Naive thymus-derived CD4-positive, alpha-beta T cell (primary cell): ENCODE measurements at regions not wholly inside any gene's neighbourhood (a gene's known extent, or its start where the extent isn't known, plus 50 kb on each side); places are given as distances from the start of the nearest gene placed in this dataset.
"Not testable (repeated sequence)": the region's sequence is repeated elsewhere in the genome, so short reads cannot be mapped to it uniquely, and the experiment has no call there.

Source experiments
- ATAC-seq: fragments of 150-1000 bp; cut with Tn5 transposase; 2 replicates; pipeline ENCODE4 v1.10.0; 2021; ENCODE audit warnings: mild to moderate bottlenecking, moderate library complexity
- CTCF ChIA-PET: fragments of 350-600 bp; sonication (Branson Sonifier 250); formaldehyde crosslinking; loops from one replicate; lab custom pipeline; 2021; ENCODE audit warnings: antibody characterized with exemption; lab: Charles Lee
- POLR2A ChIA-PET: fragments of 350-600 bp; sonication (Branson Sonifier 250); formaldehyde crosslinking; loops from one replicate; lab custom pipeline; 2021; ENCODE audit warnings: antibody characterized with exemption, inconsistent platforms; lab: Charles Lee
- DNase-seq, 9 donors: peaks; one replicate each; pipeline versions ENCODE4 v3.0.0 to v3.0.0-alpha.2; 2020 to 2022; ENCODE audit warnings: mixed read lengths in 1 of 9
- H3K27ac ChIP-seq: one replicate; pipeline ENCODE4 v1.7.0; 2013; ENCODE audit warnings: mild to moderate bottlenecking, low read depth, low read length, moderate library complexity
- H3K27me3 ChIP-seq, 2 donors: one replicate each; pipeline ENCODE4 v1.7.0; 2013; ENCODE audit warnings: low read length in 2 of 2, mild to moderate bottlenecking in 2 of 2, moderate library complexity in 2 of 2; ENCODE audit not compliant: control insufficient read depth in 2 of 2, insufficient read depth in 2 of 2
- H3K36me3 ChIP-seq, 3 experiments: 1 replicate in 2 of 3; 2 replicates in 1 of 3; pipeline ENCODE4 v1.7.0; 2013; ENCODE audit warnings: low read length in 3 of 3, mild to moderate bottlenecking in 3 of 3, moderate library complexity in 1 of 3; ENCODE audit not compliant: insufficient read depth in 3 of 3, control insufficient read depth in 2 of 3
- H3K4me1 ChIP-seq, 2 donors: one replicate each; pipeline ENCODE4 v1.7.0; 2013; ENCODE audit warnings: low read length in 2 of 2, mild to moderate bottlenecking in 2 of 2, moderate library complexity in 1 of 2; ENCODE audit not compliant: control insufficient read depth in 2 of 2, insufficient read depth in 2 of 2
- H3K4me3 ChIP-seq: 2 replicates; pipeline ENCODE4 v1.7.0; 2013; ENCODE audit warnings: mild to moderate bottlenecking, low read length
- H3K9me3 ChIP-seq, 3 experiments: 1 replicate in 2 of 3; 2 replicates in 1 of 3; pipeline ENCODE4 v1.7.0; 2013; ENCODE audit warnings: low read length in 3 of 3; ENCODE audit not compliant: control insufficient read depth in 2 of 3
- H3K27ac Mint-ChIP-seq, 9 donors: one replicate each; pipeline ENCODE4 v1.8.0; 2020 to 2022; ENCODE audit warnings: mixed read lengths in 9 of 9, mild to moderate bottlenecking in 8 of 9, moderate library complexity in 5 of 9, inconsistent platforms in 2 of 9
- H3K27me3 Mint-ChIP-seq, 5 donors: one replicate each; pipeline ENCODE4 v1.8.0; 2021 to 2022; ENCODE audit warnings: mixed read lengths in 5 of 5, mild to moderate bottlenecking in 1 of 5
- H3K36me3 Mint-ChIP-seq, 5 donors: one replicate each; pipeline ENCODE4 v1.8.0; 2020 to 2022; ENCODE audit warnings: mixed read lengths in 5 of 5, mild to moderate bottlenecking in 3 of 5, inconsistent platforms in 1 of 5
- H3K4me1 Mint-ChIP-seq, 7 donors: one replicate each; pipeline ENCODE4 v1.8.0; 2020 to 2022; ENCODE audit warnings: mixed read lengths in 7 of 7, mild to moderate bottlenecking in 3 of 7, inconsistent platforms in 1 of 7
- H3K4me3 Mint-ChIP-seq, 10 donors: one replicate each; pipeline ENCODE4 v1.8.0; 2020 to 2022; ENCODE audit warnings: mild to moderate bottlenecking in 10 of 10, mixed read lengths in 10 of 10, moderate library complexity in 6 of 10, inconsistent platforms in 2 of 10
- H3K9me3 Mint-ChIP-seq, 11 donors: one replicate each; pipeline ENCODE4 v1.8.0; 2020 to 2022; ENCODE audit warnings: mixed read lengths in 11 of 11, mild to moderate bottlenecking in 4 of 11, inconsistent platforms in 1 of 11, moderate library complexity in 1 of 11
- intact Hi-C, 2 donors: fragments of 100-400 bp; cut with micrococcal nuclease; formaldehyde crosslinking; loops; one replicate each; pipeline ENCODE4 v1.15.1; 2023

GRCh38 chrX:750263-750662 lies 119.7 kb downstream of the SHOX start:
- Mint-ChIP-seq H3K36me3 (peaks cover 0 to 4% (median 0%) of the 10 kb centered on the region in 5 donors), H3K4me1 (peaks cover 0 to 2% (median 0%) of the 10 kb centered on the region in 7 donors), H3K4me3 (no peak overlapping the region), H3K9me3 (peaks cover 0 to 10% (median 5%) of the 10 kb centered on the region in 11 donors), H3K27me3 (peaks cover 0 to 14% (median 5%) of the 10 kb centered on the region in 5 donors), H3K27ac (no peak overlapping the region)
- CTCF ChIA-PET, result no interaction called here
- ATAC-seq (no peak), DNase-seq (peak in 2 of 9 donors; percentile 5 to 22)
- H3K4me1 ChIP-seq, result no peaks in the 10 kb centered on the region
- intact Hi-C loops, result no loop called here
- H3K9me3 ChIP-seq, result no peaks in the 10 kb centered on the region
- POLR2A ChIA-PET, result no interaction called here
- no peak overlapping the region for H3K27ac ChIP-seq
- no peaks in the 10 kb centered on the region for H3K27me3 ChIP-seq
- H3K4me3 ChIP-seq, result no peak overlapping the region
- H3K36me3 ChIP-seq, result no peaks in the 10 kb centered on the region

GRCh38 chrX:747176-747575 lies 116.6 kb downstream of the SHOX start:
- no peaks in the 10 kb centered on the region for H3K36me3 ChIP-seq

GRCh38 chrX:739611-740010 lies 109.0 kb downstream of the SHOX start:
- Mint-ChIP-seq H3K4me1 (no peaks in the 10 kb centered on the region), H3K27ac (no peak overlapping the region), H3K4me3 (no peak overlapping the region), H3K27me3 (peaks cover 0 to 14% (median 5%) of the 10 kb centered on the region in 5 donors), H3K9me3 (peaks cover 5 to 37% (median 17%) of the 10 kb centered on the region in 11 donors), H3K36me3 (peaks cover 0 to 9% (median 4%) of the 10 kb centered on the region in 5 donors)
- Histone ChIP-seq H3K4me3 (no peak overlapping the region), H3K27ac (no peak overlapping the region), H3K27me3 (no peaks in the 10 kb centered on the region), H3K36me3 (no peaks in the 10 kb centered on the region), H3K4me1 (no peaks in the 10 kb centered on the region), H3K9me3 (no peaks in the 10 kb centered on the region)
- ATAC-seq (no peak), DNase-seq (no peak)
- ChIA-PET CTCF (no interaction called here), POLR2A (no interaction called here)
- intact Hi-C loops, result no loop called here

More at GRCh38 chrX:747176-747575, 116.6 kb downstream of the SHOX start:
- H3K27me3 Mint-ChIP-seq, result peaks cover 0 to 22% (median 7%) of the 10 kb centered on the region in 5 donors
- Histone ChIP-seq H3K27ac (no peak overlapping the region), H3K9me3 (no peaks in the 10 kb centered on the region), H3K4me3 (no peak overlapping the region), H3K27me3 (no peaks in the 10 kb centered on the region), H3K4me1 (no peaks in the 10 kb centered on the region)
- ATAC-seq, result no peak
- H3K9me3 Mint-ChIP-seq, result peaks cover 5 to 30% (median 15%) of the 10 kb centered on the region in 11 donors
- CTCF ChIA-PET, result no interaction called here
- H3K36me3 Mint-ChIP-seq, result peaks cover 0 to 8% (median 4%) of the 10 kb centered on the region in 5 donors
- POLR2A ChIA-PET, result no interaction called here
- DNase-seq, result no peak
- H3K4me1 Mint-ChIP-seq, result peaks cover 0 to 2% (median 0%) of the 10 kb centered on the region in 7 donors
- intact Hi-C loops, result no loop called here
- no peak overlapping the region for H3K4me3 Mint-ChIP-seq
- no peak overlapping the region for H3K27ac Mint-ChIP-seq

- H3K27me3 ChIP-seq, intact Hi-C loops, POLR2A ChIA-PET, DNase-seq, CTCF ChIA-PET, H3K4me1 Mint-ChIP-seq, H3K4me3 Mint-ChIP-seq, H3K4me1 ChIP-seq, H3K27ac ChIP-seq, H3K36me3 Mint-ChIP-seq, H3K36me3 ChIP-seq, ATAC-seq, H3K9me3 ChIP-seq, H3K4me3 ChIP-seq, H3K27ac Mint-ChIP-seq: not testable (repeated sequence)
- Mint-ChIP-seq H3K27me3 (peaks cover 0 to 12% (median 5%) of the 10 kb centered on the region in 5 donors), H3K9me3 (peaks cover 0 to 23% (median 7%) of the 10 kb centered on the region in 11 donors)
These were observed 106.4 kb downstream of the SHOX start for GRCh38 chrX:737021-737420.

GRCh38 chrX:734362-734761 lies 103.8 kb downstream of the SHOX start:
- Mint-ChIP-seq H3K36me3 (no peaks in the 10 kb centered on the region), H3K27me3 (peaks cover 0 to 5% (median 0%) of the 10 kb centered on the region in 5 donors), H3K4me1 (no peaks in the 10 kb centered on the region), H3K27ac (no peak overlapping the region), H3K4me3 (no peak overlapping the region), H3K9me3 (peaks cover 0 to 9% (median 0%) of the 10 kb centered on the region in 11 donors)
- CTCF ChIA-PET, result no interaction called here
- Histone ChIP-seq H3K4me3 (no peak overlapping the region), H3K4me1 (no peaks in the 10 kb centered on the region), H3K27ac (no peak overlapping the region), H3K27me3 (no peaks in the 10 kb centered on the region), H3K9me3 (no peaks in the 10 kb centered on the region), H3K36me3 (no peaks in the 10 kb centered on the region)
- ATAC-seq, result no peak
- POLR2A ChIA-PET, result no interaction called here
- intact Hi-C loops, result no loop called here
- no peak for DNase-seq

- CTCF ChIA-PET, result no interaction called here
- H3K27me3 ChIP-seq, result no peaks in the 10 kb centered on the region
These were observed 103.4 kb downstream of the SHOX start for GRCh38 chrX:733961-734360.

More at GRCh38 chrX:733961-734360, 103.4 kb downstream of the SHOX start:
- H3K4me1 ChIP-seq, result no peaks in the 10 kb centered on the region
- POLR2A ChIA-PET, result no interaction called here
- H3K36me3 ChIP-seq, result no peaks in the 10 kb centered on the region
- H3K4me1 Mint-ChIP-seq, result no peaks in the 10 kb centered on the region
- H3K27ac Mint-ChIP-seq, result no peak overlapping the region
- H3K9me3 ChIP-seq, result no peaks in the 10 kb centered on the region
- ATAC-seq, result no peak
- no peak for DNase-seq
- peaks cover 0 to 4% (median 0%) of the 10 kb centered on the region in 5 donors for H3K27me3 Mint-ChIP-seq
- intact Hi-C loops, result no loop called here
- H3K27ac ChIP-seq, result no peak overlapping the region
- H3K4me3 Mint-ChIP-seq, result no peak overlapping the region
- H3K36me3 Mint-ChIP-seq, result no peaks in the 10 kb centered on the region
- H3K4me3 ChIP-seq, result no peak overlapping the region
- peaks cover 0 to 8% (median 0%) of the 10 kb centered on the region in 11 donors for H3K9me3 Mint-ChIP-seq
